Sigmoid colon (tissue), 3 donors: ENCODE measurements at regions not wholly inside any gene's neighbourhood (a gene's known extent, or its start where the extent isn't known, plus 50 kb on each side); places are given as distances from the start of the nearest gene placed in this dataset.

Source experiments
- POLR2A ChIP-seq, 2 donors: fragments of 450-650 bp; IDR thresholded peaks; one replicate each; pipeline ENCODE4 v1.6.1; 2016; ENCODE audit warnings: antibody characterized with exemption in 2 of 2, mild to moderate bottlenecking in 2 of 2, moderate library complexity in 2 of 2
- TF ChIP-seq, protein P1 (sequence below), 4 experiments: fragments of 450-650 bp in 3 of 4; fragments of 200-600 bp in 1 of 4; IDR thresholded peaks; one replicate each; pipeline ENCODE4 v1.5.1; 2016 to 2019; ENCODE audit warnings: antibody characterized with exemption in 4 of 4, mild to moderate bottlenecking in 3 of 4, moderate library complexity in 2 of 4

DNA sequence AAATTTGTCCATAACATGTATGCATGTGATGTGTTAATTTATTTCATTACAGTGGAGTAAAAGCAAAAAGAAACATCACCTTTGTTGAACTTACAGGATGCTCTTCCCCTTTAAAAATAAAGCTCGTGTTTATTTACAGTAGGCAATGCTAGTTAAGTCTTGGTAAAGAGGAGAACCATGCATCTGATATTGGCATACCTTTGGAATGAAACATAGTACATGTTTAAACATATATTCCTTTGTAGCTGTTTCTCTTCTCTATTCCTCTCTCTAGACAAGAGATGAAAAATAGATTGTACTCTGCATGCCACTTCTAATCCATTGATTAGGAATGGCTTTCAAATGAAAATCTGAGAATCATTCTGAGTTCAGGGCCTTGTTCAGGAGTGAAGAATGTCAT is 374.9 kb upstream of the CNTN4 start:
- no peak for TF ChIP-seq POLR2A (IDR thresholded peaks at IDR 0.05)
- TF ChIP-seq, protein P1, sequence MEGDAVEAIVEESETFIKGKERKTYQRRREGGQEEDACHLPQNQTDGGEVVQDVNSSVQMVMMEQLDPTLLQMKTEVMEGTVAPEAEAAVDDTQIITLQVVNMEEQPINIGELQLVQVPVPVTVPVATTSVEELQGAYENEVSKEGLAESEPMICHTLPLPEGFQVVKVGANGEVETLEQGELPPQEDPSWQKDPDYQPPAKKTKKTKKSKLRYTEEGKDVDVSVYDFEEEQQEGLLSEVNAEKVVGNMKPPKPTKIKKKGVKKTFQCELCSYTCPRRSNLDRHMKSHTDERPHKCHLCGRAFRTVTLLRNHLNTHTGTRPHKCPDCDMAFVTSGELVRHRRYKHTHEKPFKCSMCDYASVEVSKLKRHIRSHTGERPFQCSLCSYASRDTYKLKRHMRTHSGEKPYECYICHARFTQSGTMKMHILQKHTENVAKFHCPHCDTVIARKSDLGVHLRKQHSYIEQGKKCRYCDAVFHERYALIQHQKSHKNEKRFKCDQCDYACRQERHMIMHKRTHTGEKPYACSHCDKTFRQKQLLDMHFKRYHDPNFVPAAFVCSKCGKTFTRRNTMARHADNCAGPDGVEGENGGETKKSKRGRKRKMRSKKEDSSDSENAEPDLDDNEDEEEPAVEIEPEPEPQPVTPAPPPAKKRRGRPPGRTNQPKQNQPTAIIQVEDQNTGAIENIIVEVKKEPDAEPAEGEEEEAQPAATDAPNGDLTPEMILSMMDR (IDR thresholded peaks at IDR 0.05): no peak
